H9 (cell line): ENCODE measurements at regions not wholly inside any gene's neighbourhood (a gene's known extent, or its start where the extent isn't known, plus 50 kb on each side); places are given as distances from the start of the nearest gene placed in this dataset.

Experiments used
- DNase-seq: peaks from one replicate; pipeline ENCODE4 v3.0.0-alpha.2; 2017
- H2AFZ ChIP-seq: one replicate; pipeline ENCODE4 v1.6.1; 2013; ENCODE audit warnings: mild to moderate bottlenecking, low read length, control low read depth, moderate library complexity
- H2AK5ac ChIP-seq: 2 replicates; pipeline ENCODE4 v1.6.1; 2013; ENCODE audit warnings: low read length, control low read depth, mixed read lengths; ENCODE audit not compliant: insufficient read length
- H2BK120ac ChIP-seq: one replicate; pipeline ENCODE4 v1.6.1; 2013; ENCODE audit warnings: low read depth, mild to moderate bottlenecking, low read length, control low read depth, inconsistent platforms; ENCODE audit not compliant: poor library complexity, severe bottlenecking
- H2BK12ac ChIP-seq: 2 replicates; pipeline ENCODE4 v1.6.1; 2013; ENCODE audit warnings: low read length, control low read depth, mixed read lengths, low read depth; ENCODE audit not compliant: insufficient read length
- H2BK15ac ChIP-seq: 2 replicates; pipeline ENCODE4 v1.6.1; 2013; ENCODE audit warnings: low read depth, low read length, control low read depth
- H2BK20ac ChIP-seq: one replicate; pipeline ENCODE4 v1.6.1; 2013; ENCODE audit warnings: low read depth, mild to moderate bottlenecking, low read length, control low read depth, inconsistent platforms; ENCODE audit not compliant: poor library complexity, severe bottlenecking
- H2BK5ac ChIP-seq: 2 replicates; pipeline ENCODE4 v1.6.1; 2013; ENCODE audit warnings: low read length, control low read depth, mixed read lengths; ENCODE audit not compliant: insufficient read length
- H3K14ac ChIP-seq: 2 replicates; pipeline ENCODE4 v1.6.1; 2013; ENCODE audit warnings: low read length, control low read depth; ENCODE audit not compliant: insufficient read depth
- H3K18ac ChIP-seq: 2 replicates; pipeline ENCODE4 v1.6.1; 2013; ENCODE audit warnings: low read depth, mild to moderate bottlenecking, mixed read lengths, low read length, control low read depth; ENCODE audit not compliant: insufficient read length
- H3K23ac ChIP-seq: 2 replicates; pipeline ENCODE4 v1.6.1; 2013; ENCODE audit warnings: low read length, control low read depth, mixed read lengths, low read depth; ENCODE audit not compliant: insufficient read length
- H3K23me2 ChIP-seq: 2 replicates; pipeline ENCODE4 v1.6.1; 2013; ENCODE audit warnings: low read depth, mild to moderate bottlenecking, mixed read lengths, low read length, control low read depth; ENCODE audit not compliant: insufficient read length, poor library complexity, severe bottlenecking
- H3K27ac ChIP-seq: 2 replicates; pipeline ENCODE4 v1.5.1; 2013; ENCODE audit warnings: low read length, control low read depth, mixed read lengths, low read depth; ENCODE audit not compliant: insufficient read length
- H3K27me3 ChIP-seq: 2 replicates; pipeline ENCODE4 v1.6.1; 2013; ENCODE audit warnings: low read length, control low read depth, inconsistent platforms; ENCODE audit not compliant: insufficient read depth
- H3K4ac ChIP-seq: 2 replicates; pipeline ENCODE4 v1.6.1; 2013; ENCODE audit warnings: low read depth, mild to moderate bottlenecking, control low read depth, inconsistent platforms, low read length, moderate library complexity
- H3K4me1 ChIP-seq: 2 replicates; pipeline ENCODE4 v1.6.1; 2013; ENCODE audit warnings: low read length, control low read depth, inconsistent platforms; ENCODE audit not compliant: insufficient read depth
- H3K4me2 ChIP-seq: 2 replicates; pipeline ENCODE4 v1.6.1; 2013; ENCODE audit warnings: low read length, control low read depth, mixed read lengths; ENCODE audit not compliant: insufficient read length, insufficient read depth
- H3K56ac ChIP-seq: 2 replicates; pipeline ENCODE4 v1.6.1; 2013; ENCODE audit warnings: low read depth, mild to moderate bottlenecking, mixed read lengths, low read length, control low read depth; ENCODE audit not compliant: insufficient read length
- H3K79me1 ChIP-seq: 2 replicates; pipeline ENCODE4 v1.6.1; 2013; ENCODE audit warnings: low read depth, mild to moderate bottlenecking, moderate library complexity, low read length, control low read depth, inconsistent platforms; ENCODE audit not compliant: insufficient read depth, poor library complexity, severe bottlenecking
- H3K79me2 ChIP-seq: 2 replicates; pipeline ENCODE4 v1.6.1; 2013; ENCODE audit warnings: low read length, control low read depth, inconsistent platforms; ENCODE audit not compliant: insufficient read depth
- H3K9ac ChIP-seq: 2 replicates; pipeline ENCODE4 v1.6.1; 2013; ENCODE audit warnings: low read length, control low read depth, mixed read lengths; ENCODE audit not compliant: insufficient read length; ENCODE audit errors: extremely low read depth
- H3K9me3 ChIP-seq: one replicate; pipeline ENCODE4 v1.6.1; 2013; ENCODE audit warnings: low read depth, low read length, inconsistent platforms; ENCODE audit not compliant: control insufficient read depth
- H3T11ph ChIP-seq: one replicate; pipeline ENCODE4 v1.6.1; 2013; ENCODE audit warnings: mild to moderate bottlenecking, low read length, control low read depth, inconsistent platforms
- H4K20me1 ChIP-seq: one replicate; pipeline ENCODE4 v1.6.1; 2013; ENCODE audit not compliant: control insufficient read depth, insufficient read length, insufficient read depth
- H4K5ac ChIP-seq: 2 replicates; pipeline ENCODE4 v1.6.1; 2013; ENCODE audit warnings: low read depth, mild to moderate bottlenecking, mixed read lengths, low read length, control low read depth; ENCODE audit not compliant: insufficient read length
- H4K8ac ChIP-seq: replicated peaks from 2 replicates; pipeline ENCODE4 v1.6.1; 2013; ENCODE audit warnings: low read length, control low read depth, mixed read lengths, low read depth; ENCODE audit not compliant: insufficient read length
- H4K91ac ChIP-seq: 2 replicates; pipeline ENCODE4 v1.6.1; 2013; ENCODE audit warnings: low read depth, mild to moderate bottlenecking, moderate library complexity, mixed read lengths, low read length, control low read depth; ENCODE audit not compliant: insufficient read length
- H3K27ac Mint-ChIP-seq, 3 experiments: 2 replicates in 2 of 3; 3 replicates in 1 of 3; pipeline ENCODE4 v1.8.0; 2020 to 2021; ENCODE audit warnings: mixed read lengths in 3 of 3, mild to moderate bottlenecking in 1 of 3, moderate library complexity in 1 of 3
- H3K27me3 Mint-ChIP-seq: 2 replicates; pipeline ENCODE4 v1.8.0; 2021; ENCODE audit warnings: low read depth, mild to moderate bottlenecking, moderate library complexity, mixed read lengths
- H3K36me3 Mint-ChIP-seq, 3 experiments: 2 replicates in 2 of 3; 3 replicates in 1 of 3; pipeline ENCODE4 v1.8.0; 2020 to 2021; ENCODE audit warnings: low read depth in 3 of 3, mixed read lengths in 3 of 3; ENCODE audit not compliant: insufficient read depth in 1 of 3
- H3K4me1 Mint-ChIP-seq, 2 experiments: 2 replicates each; pipeline ENCODE4 v1.8.0; 2020; ENCODE audit warnings: mixed read lengths in 2 of 2
- H3K4me3 Mint-ChIP-seq, 2 experiments: 2 replicates in 1 of 2; 3 replicates in 1 of 2; pipeline ENCODE4 v1.8.0; 2020 to 2021; ENCODE audit warnings: mild to moderate bottlenecking in 2 of 2, mixed read lengths in 2 of 2, moderate library complexity in 1 of 2
- H3K9me3 Mint-ChIP-seq, 2 experiments: 2 replicates in 1 of 2; 3 replicates in 1 of 2; pipeline ENCODE4 v1.8.0; 2020; ENCODE audit warnings: mild to moderate bottlenecking in 2 of 2, mixed read lengths in 2 of 2, moderate library complexity in 1 of 2
- WGBS: extraction: QIAGEN DNeasy Blood & Tissue Kit; methylation state at CpG from one replicate; pipeline ENCODE4 v1.1.7; 2013; ENCODE audit warnings: missing lambda C conversion rate, low lambda C conversion rate, mixed read lengths; ENCODE audit not compliant: insufficient read length; ENCODE audit errors: extremely low coverage; 5-methylcytosine and 5-hydroxymethylcytosine counted together
- TF ChIP-seq, protein P1 (sequence below): fragments of 200-600 bp; sonication (generic); conservative IDR thresholded peaks from 3 replicates; pipeline ENCODE4 v1.8.0; 2021; ENCODE audit warnings: antibody characterized with exemption, mild to moderate bottlenecking

DNA sequence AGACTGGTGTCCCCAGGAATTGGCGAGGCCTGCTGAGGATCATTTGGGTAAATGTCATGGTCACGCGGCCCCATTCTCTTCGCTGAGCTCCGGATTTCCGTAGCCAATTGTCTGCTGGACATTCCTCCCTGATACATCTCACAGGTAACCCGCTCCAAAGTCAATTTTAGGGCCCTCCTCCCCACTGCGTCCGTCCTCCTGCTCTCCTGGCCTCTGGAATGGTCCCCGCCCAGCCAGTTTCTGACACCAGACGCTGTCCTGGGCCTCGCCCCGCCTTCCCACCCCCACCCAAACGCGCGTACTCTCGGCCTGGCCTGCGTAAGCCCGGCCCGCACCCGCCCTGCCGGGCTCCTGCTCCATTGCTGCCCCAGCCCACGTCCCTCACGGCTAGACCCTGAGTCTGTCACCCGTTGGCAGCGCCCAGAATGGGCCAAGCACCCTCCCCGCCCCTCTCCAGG lies 202.0 kb downstream of the AUH start:
- H2BK20ac ChIP-seq: no peak overlapping the region
- H2AK5ac ChIP-seq: no peak overlapping the region
- H2BK5ac ChIP-seq: no peak overlapping the region
- no peaks in the 10 kb centered on the region for H3K36me3 Mint-ChIP-seq
- H3K23ac ChIP-seq: no peak overlapping the region
- H4K8ac ChIP-seq: no peak overlapping the region
- WGBS: no CpG with 5 or more reads among the region's 27 CpGs
- H3K4me1 ChIP-seq: no peaks in the 10 kb centered on the region
- H2BK15ac ChIP-seq: no peak overlapping the region
- no peak overlapping the region for H2AFZ ChIP-seq
- peaks cover 14 to 16% of the 10 kb centered on the region in 2 experiments for H3K4me1 Mint-ChIP-seq
- 0 out of 5 replicates have a peak, but pooled peaks cover 0 to 2% of the 10 kb centered on the region in 2 experiments for H3K9me3 Mint-ChIP-seq
- no peak overlapping the region for H4K91ac ChIP-seq
- no peaks in the 10 kb centered on the region for H3K23me2 ChIP-seq
- no peaks in the 10 kb centered on the region for H3K9me3 ChIP-seq
- H3K56ac ChIP-seq: no peak overlapping the region
- no peak overlapping the region for H3K4ac ChIP-seq
- H3K18ac ChIP-seq: no peak overlapping the region
- H3K14ac ChIP-seq: no peak overlapping the region
- no peaks in the 10 kb centered on the region for H3K79me2 ChIP-seq
- H3K4me2 ChIP-seq: no peak overlapping the region
- H2BK120ac ChIP-seq: no peak overlapping the region
- H4K5ac ChIP-seq: no peak overlapping the region
- H3K4me3 Mint-ChIP-seq: no peak overlapping the region
- TF ChIP-seq, protein P1, sequence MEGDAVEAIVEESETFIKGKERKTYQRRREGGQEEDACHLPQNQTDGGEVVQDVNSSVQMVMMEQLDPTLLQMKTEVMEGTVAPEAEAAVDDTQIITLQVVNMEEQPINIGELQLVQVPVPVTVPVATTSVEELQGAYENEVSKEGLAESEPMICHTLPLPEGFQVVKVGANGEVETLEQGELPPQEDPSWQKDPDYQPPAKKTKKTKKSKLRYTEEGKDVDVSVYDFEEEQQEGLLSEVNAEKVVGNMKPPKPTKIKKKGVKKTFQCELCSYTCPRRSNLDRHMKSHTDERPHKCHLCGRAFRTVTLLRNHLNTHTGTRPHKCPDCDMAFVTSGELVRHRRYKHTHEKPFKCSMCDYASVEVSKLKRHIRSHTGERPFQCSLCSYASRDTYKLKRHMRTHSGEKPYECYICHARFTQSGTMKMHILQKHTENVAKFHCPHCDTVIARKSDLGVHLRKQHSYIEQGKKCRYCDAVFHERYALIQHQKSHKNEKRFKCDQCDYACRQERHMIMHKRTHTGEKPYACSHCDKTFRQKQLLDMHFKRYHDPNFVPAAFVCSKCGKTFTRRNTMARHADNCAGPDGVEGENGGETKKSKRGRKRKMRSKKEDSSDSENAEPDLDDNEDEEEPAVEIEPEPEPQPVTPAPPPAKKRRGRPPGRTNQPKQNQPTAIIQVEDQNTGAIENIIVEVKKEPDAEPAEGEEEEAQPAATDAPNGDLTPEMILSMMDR: no peak
- peaks cover 3% of the 10 kb centered on the region for H3K27me3 Mint-ChIP-seq
- no peak overlapping the region for H3K27ac ChIP-seq
- H3K27me3 ChIP-seq: no peaks in the 10 kb centered on the region
- H3K9ac ChIP-seq: no peak overlapping the region
- H4K20me1 ChIP-seq: no peaks in the 10 kb centered on the region
- H2BK12ac ChIP-seq: no peak overlapping the region
- no peak overlapping the region; a peak in 1 of 7 replicates for H3K27ac Mint-ChIP-seq
- peak; percentile 49 for DNase-seq
- no peak overlapping the region for H3T11ph ChIP-seq
- no peaks in the 10 kb centered on the region for H3K79me1 ChIP-seq
